ENCODE measurements at regions not wholly inside any gene's neighbourhood (a gene's known extent, or its start where the extent isn't known, plus 50 kb on each side); places are given as distances from the start of the nearest gene placed in this dataset.

DNA sequence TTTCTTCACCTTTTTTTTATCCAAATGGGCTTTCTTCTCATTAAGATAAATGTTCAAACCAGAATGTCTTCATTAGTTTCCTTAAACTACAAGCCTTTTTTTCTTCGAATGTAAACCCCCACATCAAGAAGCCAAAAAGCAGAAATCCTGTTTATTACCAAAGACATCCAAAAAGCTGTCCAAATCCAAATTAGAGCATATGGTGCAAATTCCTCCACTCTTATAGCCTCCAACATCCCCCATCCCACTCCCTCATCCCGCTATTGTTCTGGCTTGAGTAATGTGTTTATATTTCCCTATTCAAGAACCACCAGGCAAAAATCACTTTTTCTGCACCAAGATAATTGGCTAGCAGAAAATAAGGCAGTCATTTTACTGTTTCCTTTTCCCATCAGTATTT is 315.1 kb upstream of the ADGRL3 start:
- no peaks in the 10 kb centered on the region for H4K20me1 ChIP-seq (ENCODE audit: insufficient read depth, low read length, poor library complexity, severe bottlenecking)
- no peak overlapping the region for H3K4me2 ChIP-seq (ENCODE audit: low read depth, low read length, poor library complexity, severe bottlenecking)
- no peaks in the 10 kb centered on the region for H3K36me3 ChIP-seq (ENCODE audit: insufficient read depth, low read length)
- no peaks in the 10 kb centered on the region for H3K4me1 ChIP-seq (ENCODE audit: insufficient read depth, low read length, poor library complexity, severe bottlenecking)
- no peaks in the 10 kb centered on the region for H3K9me2 ChIP-seq (replicated peaks; ENCODE audit: low read depth, low read length)
- TF ChIP-seq CTCF (conservative IDR thresholded peaks at IDR 0.05; ENCODE audit: low read length) (no peak), EZH2phosphoT487 (IDR thresholded peaks at IDR 0.05; ENCODE audit: borderline replicate concordance) (no peak)
- no peaks in the 10 kb centered on the region for H3K9me3 ChIP-seq (ENCODE audit: insufficient read depth, low read depth, low read length)
- no peaks in the 10 kb centered on the region for H3F3A ChIP-seq (ENCODE audit: low read depth)
- no peaks in the 10 kb centered on the region for H3K79me2 ChIP-seq (ENCODE audit: insufficient read depth, low read length)
- no peak overlapping the region for H3K9ac ChIP-seq (ENCODE audit: low read depth, low read length, poor library complexity, severe bottlenecking)
- no peaks in the 10 kb centered on the region for H3K27me3 ChIP-seq (ENCODE audit: insufficient read depth, low read length, poor library complexity, severe bottlenecking)
- H2AFZ ChIP-seq (ENCODE audit: low read length) = no peak overlapping the region
- H3K4me3 ChIP-seq (ENCODE audit: low read length, poor library complexity, severe bottlenecking) = no peak overlapping the region

DNA sequence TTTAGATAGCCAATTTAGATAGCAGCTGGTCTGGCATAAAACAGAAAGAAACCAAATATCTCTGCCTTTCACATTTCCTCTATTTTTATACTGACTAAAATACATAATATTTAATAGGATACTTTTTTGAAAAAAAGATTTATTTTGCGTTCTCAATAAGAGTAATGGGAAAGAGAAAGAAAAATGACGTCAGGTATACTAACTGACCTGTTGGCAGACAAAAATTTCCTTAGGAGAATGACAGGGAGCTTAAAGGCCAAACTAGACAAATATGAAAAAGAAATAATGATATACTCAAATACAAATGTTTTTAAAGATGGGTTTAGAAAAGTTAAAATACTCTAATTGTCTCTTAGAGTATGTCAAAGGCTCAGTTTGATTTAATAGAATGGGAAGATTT is 309.4 kb upstream of the ADGRL3 start:
- Histone ChIP-seq H3K4me1 (ENCODE audit: insufficient read depth, low read length, poor library complexity, severe bottlenecking) (no peaks in the 10 kb centered on the region), H3K4me2 (ENCODE audit: low read depth, low read length, poor library complexity, severe bottlenecking) (no peak overlapping the region), H3K4me3 (ENCODE audit: low read length, poor library complexity, severe bottlenecking) (no peak overlapping the region), H3K9me3 (ENCODE audit: insufficient read depth, low read depth, low read length) (no peaks in the 10 kb centered on the region), H3K79me2 (ENCODE audit: insufficient read depth, low read length) (no peaks in the 10 kb centered on the region), H3K9ac (ENCODE audit: low read depth, low read length, poor library complexity, severe bottlenecking) (no peak overlapping the region), H3F3A (ENCODE audit: low read depth) (no peaks in the 10 kb centered on the region), H2AFZ (ENCODE audit: low read length) (no peak overlapping the region), H3K36me3 (ENCODE audit: insufficient read depth, low read length) (no peaks in the 10 kb centered on the region), H3K27me3 (ENCODE audit: insufficient read depth, low read length, poor library complexity, severe bottlenecking) (no peaks in the 10 kb centered on the region), H3K9me2 (replicated peaks; ENCODE audit: low read depth, low read length) (no peaks in the 10 kb centered on the region), H4K20me1 (ENCODE audit: insufficient read depth, low read length, poor library complexity, severe bottlenecking) (no peaks in the 10 kb centered on the region)
- TF ChIP-seq EZH2phosphoT487 (IDR thresholded peaks at IDR 0.05; ENCODE audit: borderline replicate concordance) (no peak), CTCF (conservative IDR thresholded peaks at IDR 0.05; ENCODE audit: low read length) (no peak)

- no peak overlapping the region for H3K4me3 ChIP-seq (ENCODE audit: low read length, poor library complexity, severe bottlenecking)
- no peaks in the 10 kb centered on the region for H3K36me3 ChIP-seq (ENCODE audit: insufficient read depth, low read length)
- no peak overlapping the region for H3K9ac ChIP-seq (ENCODE audit: low read depth, low read length, poor library complexity, severe bottlenecking)
- no peaks in the 10 kb centered on the region for H3K27me3 ChIP-seq (ENCODE audit: insufficient read depth, low read length, poor library complexity, severe bottlenecking)
- no peaks in the 10 kb centered on the region for H4K20me1 ChIP-seq (ENCODE audit: insufficient read depth, low read length, poor library complexity, severe bottlenecking)
- TF ChIP-seq CTCF (conservative IDR thresholded peaks at IDR 0.05; ENCODE audit: low read length) (no peak), EZH2phosphoT487 (IDR thresholded peaks at IDR 0.05; ENCODE audit: borderline replicate concordance) (no peak)
- no peaks in the 10 kb centered on the region for H3K9me3 ChIP-seq (ENCODE audit: insufficient read depth, low read depth, low read length)
- H3K79me2 ChIP-seq (ENCODE audit: insufficient read depth, low read length) = no peaks in the 10 kb centered on the region
- no peak overlapping the region for H2AFZ ChIP-seq (ENCODE audit: low read length)
- H3K9me2 ChIP-seq (replicated peaks; ENCODE audit: low read depth, low read length) = no peaks in the 10 kb centered on the region
- no peaks in the 10 kb centered on the region for H3K4me1 ChIP-seq (ENCODE audit: insufficient read depth, low read length, poor library complexity, severe bottlenecking)
- H3K4me2 ChIP-seq (ENCODE audit: low read depth, low read length, poor library complexity, severe bottlenecking) = no peak overlapping the region
- no peaks in the 10 kb centered on the region for H3F3A ChIP-seq (ENCODE audit: low read depth)
These were observed 308.2 kb upstream of the ADGRL3 start for GRCh38 chr4:60891947-60892346.
